Natural killer cell (primary cell): ENCODE measurements at regions not wholly inside any gene's neighbourhood (a gene's known extent, or its start where the extent isn't known, plus 50 kb on each side); places are given as distances from the start of the nearest gene placed in this dataset.

Source experiments
- ATAC-seq, 3 donors: fragments of 150-1000 bp in 2 of 3; fragments of 200-7000 bp in 1 of 3; cut with Tn5 transposase; 1 replicate in 1 of 3; 2 replicates in 2 of 3; pipeline ENCODE4 v1.10.0; 2021; ENCODE audit warnings: mild to moderate bottlenecking in 2 of 3, moderate library complexity in 2 of 3
- DNase-seq, 2 donors: peaks; one replicate each; pipeline versions ENCODE4 v3.0.0 to v3.0.0-alpha.2; 2013 to 2021; ENCODE audit warnings: mixed read lengths in 1 of 2
- H3K27ac ChIP-seq: one replicate; pipeline ENCODE4 v1.5.1; 2013; ENCODE audit warnings: mild to moderate bottlenecking, low read length
- H3K27me3 ChIP-seq: one replicate; pipeline ENCODE4 v1.6.1; 2013; ENCODE audit warnings: low read length; ENCODE audit not compliant: control insufficient read depth, insufficient read depth
- H3K36me3 ChIP-seq: one replicate; pipeline ENCODE4 v1.6.1; 2013; ENCODE audit warnings: low read length; ENCODE audit not compliant: control insufficient read depth, insufficient read depth
- H3K4me1 ChIP-seq: one replicate; pipeline ENCODE4 v1.6.1; 2013; ENCODE audit warnings: low read length; ENCODE audit not compliant: control insufficient read depth, insufficient read depth
- H3K4me3 ChIP-seq: one replicate; pipeline ENCODE4 v1.5.1; 2013; ENCODE audit warnings: low read length
- H3K9me3 ChIP-seq: one replicate; pipeline ENCODE4 v1.6.1; 2013; ENCODE audit warnings: low read length; ENCODE audit not compliant: control insufficient read depth, insufficient read depth
- H3K27ac Mint-ChIP-seq, 2 donors: one replicate each; pipeline ENCODE4 v1.8.0; 2022; ENCODE audit warnings: mild to moderate bottlenecking in 2 of 2, mixed read lengths in 2 of 2, moderate library complexity in 1 of 2
- H3K27me3 Mint-ChIP-seq, 2 donors: one replicate each; pipeline ENCODE4 v1.8.0; 2022; ENCODE audit warnings: low read depth in 2 of 2, mixed read lengths in 2 of 2
- H3K36me3 Mint-ChIP-seq: one replicate; pipeline ENCODE4 v1.8.0; 2022; ENCODE audit warnings: mixed read lengths
- H3K4me1 Mint-ChIP-seq, 2 donors: one replicate each; pipeline ENCODE4 v1.8.0; 2022; ENCODE audit warnings: mixed read lengths in 2 of 2
- H3K4me3 Mint-ChIP-seq: one replicate; pipeline ENCODE4 v1.8.0; 2022; ENCODE audit warnings: mild to moderate bottlenecking, moderate library complexity, mixed read lengths
- H3K9me3 Mint-ChIP-seq, 2 donors: one replicate each; pipeline ENCODE4 v1.8.0; 2022; ENCODE audit warnings: mixed read lengths in 2 of 2
- CTCF ChIP-seq: fragments of 200-600 bp; IDR thresholded peaks from one replicate; pipeline ENCODE4 v1.8.0; 2022; ENCODE audit warnings: antibody characterized with exemption
- WGBS: methylation state at CpG from one replicate; pipeline ENCODE4 v1.1.7; 2013; ENCODE audit warnings: missing lambda C conversion rate; ENCODE audit not compliant: insufficient coverage; 5-methylcytosine and 5-hydroxymethylcytosine counted together
- intact Hi-C: fragments of 100-400 bp; cut with micrococcal nuclease; formaldehyde crosslinking; loops from one replicate; pipeline ENCODE4 v1.14.2; 2022

- WGBS: 84% methylated on average over 11 of the region's 11 CpGs
- Mint-ChIP-seq H3K27ac (no peak overlapping the region), H3K9me3 (no peaks in the 10 kb centered on the region), H3K27me3 (peaks cover 4 to 14% of the 10 kb centered on the region in 2 donors), H3K36me3 (no peaks in the 10 kb centered on the region), H3K4me1 (no peaks in the 10 kb centered on the region), H3K4me3 (no peak overlapping the region)
- Histone ChIP-seq H3K9me3 (no peaks in the 10 kb centered on the region), H3K4me1 (no peaks in the 10 kb centered on the region), H3K36me3 (no peaks in the 10 kb centered on the region), H3K27ac (no peak overlapping the region), H3K4me3 (no peak overlapping the region), H3K27me3 (no peaks in the 10 kb centered on the region)
- DNase-seq (no peak), ATAC-seq (no peak)
- TF ChIP-seq CTCF: no peak
- intact Hi-C loops: no loop called here
Measured at GRCh38 chr10:128576943-128577670, 450.9 kb upstream of the MKI67 start.

GRCh38 chr10:128577958-128578750 lies 451.9 kb upstream of the MKI67 start:
- Histone ChIP-seq H3K4me3 (no peak overlapping the region), H3K4me1 (no peaks in the 10 kb centered on the region), H3K27ac (no peak overlapping the region), H3K9me3 (no peaks in the 10 kb centered on the region), H3K27me3 (no peaks in the 10 kb centered on the region), H3K36me3 (no peaks in the 10 kb centered on the region)
- no peak for TF ChIP-seq CTCF
- Mint-ChIP-seq H3K4me1 (no peaks in the 10 kb centered on the region), H3K9me3 (no peaks in the 10 kb centered on the region), H3K27me3 (peaks cover 4 to 14% of the 10 kb centered on the region in 2 donors), H3K36me3 (no peaks in the 10 kb centered on the region), H3K27ac (no peak overlapping the region), H3K4me3 (no peak overlapping the region)
- intact Hi-C loops: no loop called here
- WGBS: 91% methylated on average over 12 of the region's 13 CpGs
- ATAC-seq (no peak), DNase-seq (no peak)

- Mint-ChIP-seq H3K36me3 (no peaks in the 10 kb centered on the region), H3K9me3 (peaks cover 0 to 4% of the 10 kb centered on the region in 2 donors), H3K27me3 (peaks cover 4 to 14% of the 10 kb centered on the region in 2 donors), H3K27ac (no peak overlapping the region), H3K4me3 (no peak overlapping the region), H3K4me1 (no peaks in the 10 kb centered on the region)
- Histone ChIP-seq H3K4me3 (no peak overlapping the region), H3K4me1 (no peaks in the 10 kb centered on the region), H3K27me3 (no peaks in the 10 kb centered on the region), H3K27ac (no peak overlapping the region), H3K36me3 (no peaks in the 10 kb centered on the region), H3K9me3 (no peaks in the 10 kb centered on the region)
- ATAC-seq: no peak
- WGBS: 94% methylated on average over 5 of the region's 5 CpGs
- intact Hi-C loops: no loop called here
- no peak for DNase-seq
- no peak for TF ChIP-seq CTCF
Measured at GRCh38 chr10:128578766-128579165, 452.5 kb upstream of the MKI67 start.
